ENCODE measurements at regions not wholly inside any gene's neighbourhood (a gene's known extent, or its start where the extent isn't known, plus 50 kb on each side); places are given as distances from the start of the nearest gene placed in this dataset.

DNA sequence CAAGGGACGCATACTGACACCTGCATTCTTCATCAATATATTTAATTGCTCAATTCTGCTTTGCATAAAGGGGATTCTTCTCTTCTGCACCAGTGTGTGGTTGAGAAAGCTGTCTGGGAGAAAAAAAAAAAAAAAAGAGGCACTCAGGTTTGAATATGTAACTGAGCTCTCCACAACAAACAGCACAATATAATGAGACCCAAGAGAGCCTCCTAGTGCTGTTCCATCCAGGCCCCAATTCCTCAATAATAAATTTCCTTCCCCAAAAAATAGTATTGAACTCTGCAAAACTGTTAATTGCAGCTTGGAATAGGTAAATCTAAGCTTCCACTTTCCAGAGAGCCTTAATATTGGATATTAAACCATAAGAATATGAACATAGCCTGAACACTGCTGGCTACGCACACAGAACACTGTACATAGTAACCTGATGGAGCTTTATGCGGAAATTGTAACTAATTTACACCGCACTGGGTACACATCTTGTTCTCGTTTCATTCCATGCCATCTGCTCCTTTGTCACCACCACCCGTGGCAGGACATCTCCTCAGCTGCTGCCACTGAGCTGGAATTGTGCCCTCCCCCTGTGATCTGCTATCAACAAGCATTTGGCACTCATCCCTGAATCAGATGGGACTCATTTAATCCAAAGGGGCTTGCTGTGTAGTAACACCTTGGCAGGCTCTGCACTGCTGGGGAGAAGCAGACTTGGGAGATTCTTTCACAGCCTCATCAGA, 272.0 kb downstream of the HHIPL2 start:
- TF ChIP-seq, protein P1, sequence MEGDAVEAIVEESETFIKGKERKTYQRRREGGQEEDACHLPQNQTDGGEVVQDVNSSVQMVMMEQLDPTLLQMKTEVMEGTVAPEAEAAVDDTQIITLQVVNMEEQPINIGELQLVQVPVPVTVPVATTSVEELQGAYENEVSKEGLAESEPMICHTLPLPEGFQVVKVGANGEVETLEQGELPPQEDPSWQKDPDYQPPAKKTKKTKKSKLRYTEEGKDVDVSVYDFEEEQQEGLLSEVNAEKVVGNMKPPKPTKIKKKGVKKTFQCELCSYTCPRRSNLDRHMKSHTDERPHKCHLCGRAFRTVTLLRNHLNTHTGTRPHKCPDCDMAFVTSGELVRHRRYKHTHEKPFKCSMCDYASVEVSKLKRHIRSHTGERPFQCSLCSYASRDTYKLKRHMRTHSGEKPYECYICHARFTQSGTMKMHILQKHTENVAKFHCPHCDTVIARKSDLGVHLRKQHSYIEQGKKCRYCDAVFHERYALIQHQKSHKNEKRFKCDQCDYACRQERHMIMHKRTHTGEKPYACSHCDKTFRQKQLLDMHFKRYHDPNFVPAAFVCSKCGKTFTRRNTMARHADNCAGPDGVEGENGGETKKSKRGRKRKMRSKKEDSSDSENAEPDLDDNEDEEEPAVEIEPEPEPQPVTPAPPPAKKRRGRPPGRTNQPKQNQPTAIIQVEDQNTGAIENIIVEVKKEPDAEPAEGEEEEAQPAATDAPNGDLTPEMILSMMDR (IDR thresholded peaks at IDR 0.05) = no peak
- TF ChIP-seq, protein P2, sequence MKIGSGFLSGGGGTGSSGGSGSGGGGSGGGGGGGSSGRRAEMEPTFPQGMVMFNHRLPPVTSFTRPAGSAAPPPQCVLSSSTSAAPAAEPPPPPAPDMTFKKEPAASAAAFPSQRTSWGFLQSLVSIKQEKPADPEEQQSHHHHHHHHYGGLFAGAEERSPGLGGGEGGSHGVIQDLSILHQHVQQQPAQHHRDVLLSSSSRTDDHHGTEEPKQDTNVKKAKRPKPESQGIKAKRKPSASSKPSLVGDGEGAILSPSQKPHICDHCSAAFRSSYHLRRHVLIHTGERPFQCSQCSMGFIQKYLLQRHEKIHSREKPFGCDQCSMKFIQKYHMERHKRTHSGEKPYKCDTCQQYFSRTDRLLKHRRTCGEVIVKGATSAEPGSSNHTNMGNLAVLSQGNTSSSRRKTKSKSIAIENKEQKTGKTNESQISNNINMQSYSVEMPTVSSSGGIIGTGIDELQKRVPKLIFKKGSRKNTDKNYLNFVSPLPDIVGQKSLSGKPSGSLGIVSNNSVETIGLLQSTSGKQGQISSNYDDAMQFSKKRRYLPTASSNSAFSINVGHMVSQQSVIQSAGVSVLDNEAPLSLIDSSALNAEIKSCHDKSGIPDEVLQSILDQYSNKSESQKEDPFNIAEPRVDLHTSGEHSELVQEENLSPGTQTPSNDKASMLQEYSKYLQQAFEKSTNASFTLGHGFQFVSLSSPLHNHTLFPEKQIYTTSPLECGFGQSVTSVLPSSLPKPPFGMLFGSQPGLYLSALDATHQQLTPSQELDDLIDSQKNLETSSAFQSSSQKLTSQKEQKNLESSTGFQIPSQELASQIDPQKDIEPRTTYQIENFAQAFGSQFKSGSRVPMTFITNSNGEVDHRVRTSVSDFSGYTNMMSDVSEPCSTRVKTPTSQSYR (CRISPR knock-in tag; IDR thresholded peaks at IDR 0.05) = no peak
- TF ChIP-seq, protein P3, sequence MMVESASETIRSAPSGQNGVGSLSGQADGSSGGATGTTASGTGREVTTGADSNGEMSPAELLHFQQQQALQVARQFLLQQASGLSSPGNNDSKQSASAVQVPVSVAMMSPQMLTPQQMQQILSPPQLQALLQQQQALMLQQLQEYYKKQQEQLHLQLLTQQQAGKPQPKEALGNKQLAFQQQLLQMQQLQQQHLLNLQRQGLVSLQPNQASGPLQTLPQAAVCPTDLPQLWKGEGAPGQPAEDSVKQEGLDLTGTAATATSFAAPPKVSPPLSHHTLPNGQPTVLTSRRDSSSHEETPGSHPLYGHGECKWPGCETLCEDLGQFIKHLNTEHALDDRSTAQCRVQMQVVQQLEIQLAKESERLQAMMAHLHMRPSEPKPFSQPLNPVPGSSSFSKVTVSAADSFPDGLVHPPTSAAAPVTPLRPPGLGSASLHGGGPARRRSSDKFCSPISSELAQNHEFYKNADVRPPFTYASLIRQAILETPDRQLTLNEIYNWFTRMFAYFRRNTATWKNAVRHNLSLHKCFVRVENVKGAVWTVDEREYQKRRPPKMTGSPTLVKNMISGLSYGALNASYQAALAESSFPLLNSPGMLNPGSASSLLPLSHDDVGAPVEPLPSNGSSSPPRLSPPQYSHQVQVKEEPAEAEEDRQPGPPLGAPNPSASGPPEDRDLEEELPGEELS (CRISPR knock-in tag; IDR thresholded peaks at IDR 0.05) = no peak
- TF ChIP-seq, protein P4, sequence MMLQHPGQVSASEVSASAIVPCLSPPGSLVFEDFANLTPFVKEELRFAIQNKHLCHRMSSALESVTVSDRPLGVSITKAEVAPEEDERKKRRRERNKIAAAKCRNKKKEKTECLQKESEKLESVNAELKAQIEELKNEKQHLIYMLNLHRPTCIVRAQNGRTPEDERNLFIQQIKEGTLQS (CRISPR knock-in tag; conservative IDR thresholded peaks at IDR 0.05) = no peak
- no peak for TF ChIP-seq NFYB (CRISPR knock-in tag; conservative IDR thresholded peaks at IDR 0.05; ENCODE audit: low read depth)
- TF ChIP-seq ETV6 (CRISPR knock-in tag; IDR thresholded peaks at IDR 0.05) = no peak
- TF ChIP-seq MYBL2 (CRISPR knock-in tag; IDR thresholded peaks at IDR 0.05) = no peak
- TF ChIP-seq SP1 (CRISPR knock-in tag; conservative IDR thresholded peaks at IDR 0.05) = no peak
- no peak for TF ChIP-seq NR2C2 (CRISPR knock-in tag; IDR thresholded peaks at IDR 0.05)
- no peak for TF ChIP-seq IRF2 (CRISPR knock-in tag; IDR thresholded peaks at IDR 0.05; ENCODE audit: borderline replicate concordance, low read depth)
- TF ChIP-seq, protein P5, sequence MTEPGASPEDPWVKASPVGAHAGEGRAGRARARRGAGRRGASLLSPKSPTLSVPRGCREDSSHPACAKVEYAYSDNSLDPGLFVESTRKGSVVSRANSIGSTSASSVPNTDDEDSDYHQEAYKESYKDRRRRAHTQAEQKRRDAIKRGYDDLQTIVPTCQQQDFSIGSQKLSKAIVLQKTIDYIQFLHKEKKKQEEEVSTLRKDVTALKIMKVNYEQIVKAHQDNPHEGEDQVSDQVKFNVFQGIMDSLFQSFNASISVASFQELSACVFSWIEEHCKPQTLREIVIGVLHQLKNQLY (CRISPR knock-in tag; IDR thresholded peaks at IDR 0.05) = no peak
- TF ChIP-seq FOXP1 (CRISPR knock-in tag; IDR thresholded peaks at IDR 0.05; ENCODE audit: borderline replicate concordance) = no peak
- TF ChIP-seq, protein P6, sequence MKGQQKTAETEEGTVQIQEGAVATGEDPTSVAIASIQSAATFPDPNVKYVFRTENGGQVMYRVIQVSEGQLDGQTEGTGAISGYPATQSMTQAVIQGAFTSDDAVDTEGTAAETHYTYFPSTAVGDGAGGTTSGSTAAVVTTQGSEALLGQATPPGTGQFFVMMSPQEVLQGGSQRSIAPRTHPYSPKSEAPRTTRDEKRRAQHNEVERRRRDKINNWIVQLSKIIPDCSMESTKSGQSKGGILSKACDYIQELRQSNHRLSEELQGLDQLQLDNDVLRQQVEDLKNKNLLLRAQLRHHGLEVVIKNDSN (CRISPR knock-in tag; IDR thresholded peaks at IDR 0.05) = no peak

Data from WTC11 (cell line).